ENCODE measurements at regions not wholly inside any gene's neighbourhood (a gene's known extent, or its start where the extent isn't known, plus 50 kb on each side); places are given as distances from the start of the nearest gene placed in this dataset.

DNA sequence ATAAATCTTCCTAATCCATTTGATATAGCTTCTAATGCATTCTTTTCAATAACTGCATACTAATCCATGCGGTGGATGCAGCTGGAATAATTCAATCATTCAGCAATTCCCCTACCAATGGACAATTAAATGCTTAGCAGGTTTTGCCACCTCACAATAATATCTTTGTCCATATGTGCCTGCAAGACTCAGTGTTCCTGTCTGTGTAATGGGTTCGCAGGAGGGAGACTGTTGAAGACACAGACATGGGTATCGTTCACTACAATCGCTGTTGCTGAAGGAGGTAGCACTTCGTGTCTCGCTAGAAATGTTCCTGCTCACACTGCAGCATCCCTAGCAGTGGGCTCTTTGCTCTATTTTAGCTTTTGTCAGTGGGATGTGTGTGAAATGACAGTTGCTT is 214.4 kb downstream of the MED10 start:
- H3K27me3 ChIP-seq (ENCODE audit: insufficient read depth, low read depth, severe bottlenecking): peaks cover 87% of the 10 kb centered on the region
- no peak overlapping the region for H3K27ac ChIP-seq
- no peak overlapping the region for H3K4me3 ChIP-seq (ENCODE audit: low read depth, low read length)
- no peak for DNase-seq
- no peak for TF ChIP-seq CTCF (IDR thresholded peaks at IDR 0.05; ENCODE audit: low read depth, low read length)
- H3K9me3 ChIP-seq (ENCODE audit: severe bottlenecking): peaks cover 2% of the 10 kb centered on the region
- no peaks in the 10 kb centered on the region for H3K36me3 ChIP-seq

DNA sequence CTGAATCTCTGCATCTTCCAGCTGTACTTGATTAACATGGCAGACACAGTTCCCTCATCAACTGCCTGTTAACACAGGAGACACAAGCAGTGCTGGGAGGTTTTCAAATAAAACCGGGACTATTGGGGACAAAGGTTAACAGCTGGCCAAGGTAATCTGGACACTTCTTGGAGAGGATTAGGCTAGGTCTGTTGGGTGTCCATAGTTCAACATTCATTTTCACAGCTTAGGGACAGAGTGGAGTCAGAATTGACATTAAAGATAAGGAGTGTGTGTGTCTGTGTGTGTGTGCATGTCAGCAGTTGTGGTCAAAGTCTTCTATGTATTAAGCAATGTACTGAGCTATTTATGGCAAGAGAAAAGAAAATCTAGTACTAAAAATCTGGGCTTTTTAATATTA is 216.2 kb downstream of the MED10 start:
- DNase-seq: no peak
- no peak overlapping the region for H3K27ac ChIP-seq
- H3K27me3 ChIP-seq (ENCODE audit: insufficient read depth, low read depth, severe bottlenecking): peaks cover 97% of the 10 kb centered on the region
- no peak overlapping the region for H3K4me3 ChIP-seq (ENCODE audit: low read depth, low read length)
- TF ChIP-seq CTCF (IDR thresholded peaks at IDR 0.05; ENCODE audit: low read depth, low read length): no peak
- peaks cover 2% of the 10 kb centered on the region for H3K9me3 ChIP-seq (ENCODE audit: severe bottlenecking)
- H3K36me3 ChIP-seq: no peaks in the 10 kb centered on the region

- peaks cover 97% of the 10 kb centered on the region for H3K27me3 ChIP-seq (ENCODE audit: insufficient read depth, low read depth, severe bottlenecking)
- H3K9me3 ChIP-seq (ENCODE audit: severe bottlenecking): peaks cover 5% of the 10 kb centered on the region
- no peak for TF ChIP-seq CTCF (IDR thresholded peaks at IDR 0.05; ENCODE audit: low read depth, low read length)
- no peak overlapping the region for H3K27ac ChIP-seq
- DNase-seq: no peak
- H3K4me3 ChIP-seq (ENCODE audit: low read depth, low read length): no peak overlapping the region
- no peaks in the 10 kb centered on the region for H3K36me3 ChIP-seq
Observed at GRCh38 chr5:6161257-6161656, 217.1 kb downstream of the MED10 start.

DNA sequence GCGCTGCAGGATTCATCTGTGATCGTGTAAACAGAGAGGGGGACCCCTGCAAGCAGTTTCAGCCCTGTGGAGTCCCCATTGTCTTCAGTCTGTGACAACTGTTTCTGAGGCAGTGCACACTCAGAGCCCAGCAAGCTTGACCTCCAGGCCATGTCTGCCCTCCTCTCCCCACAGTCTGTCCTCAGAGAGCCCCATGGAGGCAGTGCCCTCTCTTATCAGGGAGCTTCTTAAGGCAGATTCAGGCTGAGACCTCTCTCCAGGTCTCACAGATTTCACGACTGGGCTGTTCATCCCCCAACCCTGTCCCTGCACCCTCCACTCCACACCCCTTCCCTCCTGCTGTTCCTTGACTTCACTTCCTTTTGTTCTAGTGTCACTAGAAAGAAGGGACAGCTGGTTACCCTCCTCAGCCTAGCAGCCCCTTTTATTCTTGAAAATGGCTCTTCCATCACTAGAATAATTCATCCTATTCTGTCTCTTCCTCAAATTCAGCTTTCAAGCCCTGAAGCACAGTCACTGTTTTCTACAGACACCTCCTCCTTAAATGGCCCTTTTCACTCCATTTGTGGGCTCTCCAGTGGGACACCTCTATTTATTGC is 218.4 kb downstream of the MED10 start:
- Histone ChIP-seq H3K27ac (no peak overlapping the region), H3K36me3 (no peaks in the 10 kb centered on the region), H3K27me3 (ENCODE audit: insufficient read depth, low read depth, severe bottlenecking) (peaks cover 97% of the 10 kb centered on the region), H3K9me3 (ENCODE audit: severe bottlenecking) (peaks cover 5% of the 10 kb centered on the region), H3K4me3 (ENCODE audit: low read depth, low read length) (no peak overlapping the region)
- TF ChIP-seq CTCF (IDR thresholded peaks at IDR 0.05; ENCODE audit: low read depth, low read length): no peak
- no peak for DNase-seq

DNA sequence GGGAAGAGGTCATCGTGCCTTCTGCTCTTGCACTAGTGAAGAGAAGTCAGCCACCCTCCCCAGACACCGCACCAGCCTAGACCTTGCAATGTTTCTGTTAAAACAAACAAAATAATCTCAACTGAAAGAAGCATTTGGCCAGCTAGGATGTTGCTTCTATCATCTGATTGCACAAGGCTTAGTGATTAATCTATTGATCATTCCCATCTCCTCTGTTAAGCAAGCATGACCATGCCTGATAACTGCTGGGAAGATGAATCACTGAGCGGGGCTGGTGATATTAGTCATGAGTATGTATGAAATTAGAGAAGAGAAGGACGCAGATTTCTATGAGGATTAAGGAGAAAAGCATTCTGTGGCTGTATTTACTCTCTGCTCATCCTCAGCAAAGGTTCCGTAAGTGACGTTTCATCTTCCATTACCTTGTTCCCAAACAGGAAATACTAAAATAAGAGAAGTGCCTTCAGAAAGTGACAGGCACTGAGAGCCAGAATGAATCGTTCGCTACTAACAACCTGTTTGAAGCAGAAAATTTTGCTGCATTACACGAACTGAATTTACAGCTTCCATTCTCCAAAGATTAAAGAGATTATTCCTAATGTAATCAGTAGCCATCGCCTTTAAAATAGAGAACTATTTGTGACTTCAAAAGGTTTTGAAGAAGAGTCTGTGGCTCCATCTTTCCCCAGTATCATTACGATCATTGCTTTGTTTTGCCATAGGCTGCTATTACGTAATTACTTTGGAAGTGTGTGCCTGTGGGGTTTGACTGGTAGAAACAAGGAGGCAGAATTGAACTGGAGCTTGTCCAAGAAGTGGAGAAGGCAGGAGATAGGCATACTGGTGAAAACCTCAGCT is 219.1 kb downstream of the MED10 start:
- no peak for DNase-seq
- peaks cover 5% of the 10 kb centered on the region for H3K9me3 ChIP-seq (ENCODE audit: severe bottlenecking)
- no peak overlapping the region for H3K27ac ChIP-seq
- H3K4me3 ChIP-seq (ENCODE audit: low read depth, low read length): no peak overlapping the region
- no peaks in the 10 kb centered on the region for H3K36me3 ChIP-seq
- TF ChIP-seq CTCF (IDR thresholded peaks at IDR 0.05; ENCODE audit: low read depth, low read length): no peak
- H3K27me3 ChIP-seq (ENCODE audit: insufficient read depth, low read depth, severe bottlenecking): peaks cover 97% of the 10 kb centered on the region
